ENCODE measurements at regions not wholly inside any gene's neighbourhood (a gene's known extent, or its start where the extent isn't known, plus 50 kb on each side); places are given as distances from the start of the nearest gene placed in this dataset.
"Not testable (repeated sequence)": the region's sequence is repeated elsewhere in the genome, so short reads cannot be mapped to it uniquely, and the experiment has no call there.

DNA sequence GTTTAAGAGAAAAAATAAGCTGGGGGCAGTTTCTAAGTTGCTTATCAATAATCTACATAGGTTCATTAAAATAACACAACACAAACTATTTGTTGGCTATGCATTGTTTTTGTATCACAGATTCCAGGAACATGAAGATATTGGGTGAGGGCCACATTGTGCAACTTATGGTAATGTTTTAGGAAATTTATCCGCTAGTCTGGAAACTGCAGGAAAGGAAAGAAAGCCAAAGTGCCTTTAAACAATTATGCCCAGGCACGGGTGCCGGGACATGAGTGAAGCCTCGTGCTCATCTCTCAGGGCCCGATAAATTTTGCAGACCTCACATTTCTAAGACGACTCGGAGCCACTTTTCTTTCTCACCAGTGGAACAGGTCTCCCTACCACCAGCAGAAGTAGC is 52.6 kb upstream of the GOLGA8Q start:
- RAD21 ChIA-PET (ENCODE audit: unreplicated experiment); SMC1A ChIA-PET (ENCODE audit: uncharacterized antibody, unreplicated experiment); intact Hi-C loops (cut with micrococcal nuclease; ENCODE audit: unreplicated experiment): not testable (repeated sequence)

DNA sequence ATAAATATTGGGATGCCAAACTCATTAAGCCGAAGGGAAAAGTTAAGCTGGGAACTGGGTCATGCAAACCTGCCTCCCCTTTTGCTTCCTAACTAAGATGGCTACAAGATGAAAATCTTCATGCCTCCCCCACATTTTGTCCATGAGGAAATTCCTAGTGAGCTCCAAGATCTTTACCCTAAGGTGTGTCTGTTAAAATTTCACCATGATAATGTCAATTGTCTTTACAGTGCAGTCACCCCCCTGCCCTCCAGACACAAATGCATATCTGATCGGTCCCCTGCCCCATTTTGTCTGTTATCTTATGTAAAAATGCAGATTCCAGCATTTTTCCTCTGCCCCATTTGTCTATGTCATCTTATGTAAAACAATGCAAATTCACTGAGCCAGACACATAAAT is 51.3 kb upstream of the GOLGA8Q start:
- H3K4me1 ChIP-seq (ENCODE audit: control insufficient read depth, insufficient read depth, low read length); intact Hi-C loops (cut with micrococcal nuclease; ENCODE audit: unreplicated experiment): not testable (repeated sequence)

More for the DNA sequence above, 52.6 kb upstream of the GOLGA8Q start:
- H3K9ac ChIP-seq (ENCODE audit: control insufficient read depth, insufficient read depth, low read length); H3K4me2 ChIP-seq (ENCODE audit: control insufficient read depth, insufficient read depth); ATAC-seq; DNase-seq (ENCODE audit: low read depth, low spot score); H4K20me1 ChIP-seq (ENCODE audit: control insufficient read depth, insufficient read depth); H3K9me3 ChIP-seq (replicated peaks; ENCODE audit: control insufficient read depth, insufficient read depth, low read length); FAIRE-seq; in situ Hi-C loops (cut with MboI); CTCF ChIA-PET; H3K27me3 ChIP-seq (replicated peaks in 1 of 2; ENCODE audit: control insufficient read depth in 2 of 2, insufficient read depth in 2 of 2, low read length in 1 of 2); H2AFZ ChIP-seq (ENCODE audit: control insufficient read depth, low read depth, low read length); H3K4me1 ChIP-seq (ENCODE audit: control insufficient read depth, insufficient read depth, low read length); H3K36me3 ChIP-seq (ENCODE audit: control insufficient read depth in 2 of 2, insufficient read depth in 2 of 2, low read length in 1 of 2); POLR2A ChIA-PET; BruUV-seq (replicated peaks); H3K27ac ChIP-seq (ENCODE audit: control insufficient read depth, insufficient read depth); H3K79me2 ChIP-seq (ENCODE audit: control insufficient read depth, insufficient read depth, low read length); H3K4me3 ChIP-seq: not testable (repeated sequence)
- no CpG with 5 or more reads among the region's 7 CpGs for WGBS (ENCODE audit: insufficient coverage, insufficient replicate concordance, low lambda C conversion rate, missing lambda C conversion rate)

More for the DNA sequence above, 51.3 kb upstream of the GOLGA8Q start:
- H3K79me2 ChIP-seq (ENCODE audit: control insufficient read depth, insufficient read depth, low read length); RAD21 ChIA-PET (ENCODE audit: unreplicated experiment); H3K27ac ChIP-seq (ENCODE audit: control insufficient read depth, insufficient read depth); H3K36me3 ChIP-seq (ENCODE audit: control insufficient read depth in 2 of 2, insufficient read depth in 2 of 2, low read length in 1 of 2); H4K20me1 ChIP-seq (ENCODE audit: control insufficient read depth, insufficient read depth); H3K27me3 ChIP-seq (replicated peaks in 1 of 2; ENCODE audit: control insufficient read depth in 2 of 2, insufficient read depth in 2 of 2, low read length in 1 of 2); ATAC-seq; POLR2A ChIA-PET; H2AFZ ChIP-seq (ENCODE audit: control insufficient read depth, low read depth, low read length); H3K9me3 ChIP-seq (replicated peaks; ENCODE audit: control insufficient read depth, insufficient read depth, low read length); BruUV-seq (replicated peaks); H3K4me2 ChIP-seq (ENCODE audit: control insufficient read depth, insufficient read depth); CTCF ChIA-PET; in situ Hi-C loops (cut with MboI); H3K4me3 ChIP-seq; SMC1A ChIA-PET (ENCODE audit: uncharacterized antibody, unreplicated experiment); H3K9ac ChIP-seq (ENCODE audit: control insufficient read depth, insufficient read depth, low read length); DNase-seq (ENCODE audit: low read depth, low spot score): not testable (repeated sequence)
- WGBS (ENCODE audit: insufficient coverage, insufficient replicate concordance, low lambda C conversion rate, missing lambda C conversion rate): 94% methylated on average over 1 of the region's 2 CpGs
- FAIRE-seq: peak; percentile 7

Data from GM12878 (cell line).